HEK293 (cell line): ENCODE measurements at regions not wholly inside any gene's neighbourhood (a gene's known extent, or its start where the extent isn't known, plus 50 kb on each side); places are given as distances from the start of the nearest gene placed in this dataset.

ENCODE experiments used
- CTCF ChIA-PET: fragments of 350-600 bp; formaldehyde crosslinking; extraction: SDS; loops from one replicate; lab custom pipeline; 2021; ENCODE audit warnings: antibody characterized with exemption; lab: Yijun Ruan, JAX
- POLR2A ChIA-PET: fragments of 300-600 bp; formaldehyde crosslinking; extraction: SDS; loops from one replicate; lab custom pipeline; 2020; ENCODE audit warnings: antibody characterized with exemption, inconsistent platforms; lab: Yijun Ruan, JAX
- H3K27ac ChIP-seq: fragments of 200-500 bp; sonication (Bioruptor generic); 2 replicates; pipeline ENCODE4 v1.5.1; 2014; ENCODE audit warnings: low read depth, low read length, control low read depth, inconsistent platforms; ENCODE audit errors: extremely low read depth
- H3K36me3 ChIP-seq, 2 experiments: fragments of 200-500 bp in 1 of 2; sonication (Bioruptor generic) in 1 of 2; 1 replicate in 1 of 2; 2 replicates in 1 of 2; pipeline ENCODE4 v1.5.1; 2014 to 2017; ENCODE audit warnings: inconsistent platforms in 2 of 2, low read length in 2 of 2; ENCODE audit not compliant: control insufficient read depth in 2 of 2, insufficient read depth in 1 of 2
- H3K4me1 ChIP-seq: fragments of 200-500 bp; sonication (Bioruptor generic); 2 replicates; pipeline ENCODE4 v1.5.1; 2014; ENCODE audit warnings: mild to moderate bottlenecking, low read length, inconsistent platforms; ENCODE audit not compliant: control insufficient read depth, insufficient read depth
- H3K4me3 ChIP-seq: 2 replicates; pipeline ENCODE4 v1.5.1; 2011; ENCODE audit warnings: low read depth, mild to moderate bottlenecking, control low read depth, low read length, moderate library complexity
- H3K9me3 ChIP-seq: fragments of 200-500 bp; sonication (Bioruptor generic); 2 replicates; pipeline ENCODE4 v1.5.1; 2014; ENCODE audit warnings: low read depth, low read length, inconsistent platforms; ENCODE audit not compliant: control insufficient read depth, insufficient read depth
- BCL11B ChIP-seq: fragments of 450-650 bp; formaldehyde crosslinking; IDR thresholded peaks from 2 replicates; pipeline ENCODE4 v1.5.1; 2016; ENCODE audit warnings: low read depth, missing biosample characterization, missing genetic modification characterization
- HOXD13 ChIP-seq: sonication (generic); formaldehyde crosslinking; IDR thresholded peaks from 2 replicates; pipeline ENCODE4 v1.8.0; 2022; ENCODE audit warnings: missing genetic modification reagents, borderline replicate concordance
- MZF1 ChIP-seq: fragments of 450-650 bp; formaldehyde crosslinking; IDR thresholded peaks from 2 replicates; pipeline ENCODE4 v1.5.1; 2017; ENCODE audit warnings: missing biosample characterization, missing genetic modification characterization, borderline replicate concordance
- ZBTB1 ChIP-seq: fragments of 450-650 bp; formaldehyde crosslinking; IDR thresholded peaks from 2 replicates; pipeline ENCODE4 v1.5.1; 2016; ENCODE audit warnings: missing biosample characterization, missing genetic modification characterization
- ZBTB8A ChIP-seq: fragments of 450-650 bp; formaldehyde crosslinking; IDR thresholded peaks from 2 replicates; pipeline ENCODE4 v1.5.1; 2016; ENCODE audit warnings: missing biosample characterization, missing genetic modification characterization
- ZFP69B ChIP-seq: fragments of 450-650 bp; formaldehyde crosslinking; IDR thresholded peaks from 2 replicates; pipeline ENCODE4 v1.5.1; 2016; ENCODE audit warnings: missing biosample characterization, missing genetic modification characterization
- ZNF10 ChIP-seq: fragments of 450-650 bp; formaldehyde crosslinking; IDR thresholded peaks from 2 replicates; pipeline ENCODE4 v1.5.1; 2017; ENCODE audit warnings: missing biosample characterization, missing genetic modification characterization
- ZNF114 ChIP-seq: fragments of 450-650 bp; formaldehyde crosslinking; IDR thresholded peaks from 2 replicates; pipeline ENCODE4 v1.5.0; 2017; ENCODE audit warnings: missing biosample characterization, missing genetic modification characterization
- ZNF121 ChIP-seq: fragments of 450-650 bp; formaldehyde crosslinking; IDR thresholded peaks from 2 replicates; pipeline ENCODE4 v1.5.1; 2016; ENCODE audit warnings: missing biosample characterization, missing genetic modification characterization
- ZNF184 ChIP-seq: fragments of 450-650 bp; IDR thresholded peaks from 2 replicates; pipeline ENCODE4 v1.5.1; 2018; ENCODE audit warnings: missing biosample characterization, mild to moderate bottlenecking, missing genetic modification characterization
- ZNF223 ChIP-seq: fragments of 450-650 bp; formaldehyde crosslinking; IDR thresholded peaks from 2 replicates; pipeline ENCODE4 v1.5.1; 2016; ENCODE audit warnings: missing biosample characterization, missing genetic modification characterization
- ZNF274 ChIP-seq, 2 experiments: fragments of 200-500 bp in 1 of 2; fragments of 450-650 bp in 1 of 2; sonication (Bioruptor generic) in 1 of 2; formaldehyde crosslinking in 1 of 2; IDR thresholded peaks; 2 replicates each; pipeline versions ENCODE4 v1.5.1 to v1.6.1; 2014 to 2016; ENCODE audit warnings: borderline replicate concordance in 1 of 2, inconsistent platforms in 1 of 2, low read length in 1 of 2, missing biosample characterization in 1 of 2, missing genetic modification characterization in 1 of 2
- ZNF311 ChIP-seq: fragments of 450-650 bp; formaldehyde crosslinking; IDR thresholded peaks from 2 replicates; pipeline ENCODE4 v1.5.1; 2017; ENCODE audit warnings: missing biosample characterization, missing genetic modification characterization, borderline replicate concordance
- ZNF623 ChIP-seq: fragments of 450-650 bp; formaldehyde crosslinking; IDR thresholded peaks from 2 replicates; pipeline ENCODE4 v1.5.1; 2016; ENCODE audit warnings: missing biosample characterization, missing genetic modification characterization
- ZNF677 ChIP-seq: fragments of 450-650 bp; IDR thresholded peaks from 2 replicates; pipeline ENCODE4 v1.5.0; 2018; ENCODE audit warnings: missing biosample characterization, mild to moderate bottlenecking, missing genetic modification characterization, moderate library complexity
- ZNF791 ChIP-seq: fragments of 450-650 bp; formaldehyde crosslinking; IDR thresholded peaks from 2 replicates; pipeline ENCODE4 v1.5.1; 2016; ENCODE audit warnings: missing biosample characterization, missing genetic modification characterization
- ZSCAN30 ChIP-seq: fragments of 450-650 bp; IDR thresholded peaks from 2 replicates; pipeline ENCODE4 v1.5.1; 2018; ENCODE audit warnings: missing biosample characterization, mild to moderate bottlenecking, missing genetic modification characterization, moderate library complexity
- TF ChIP-seq, protein P1 (sequence below): fragments of 450-650 bp; formaldehyde crosslinking; IDR thresholded peaks from 2 replicates; pipeline ENCODE4 v1.5.1; 2016; ENCODE audit warnings: missing biosample characterization, missing genetic modification characterization
- TF ChIP-seq, protein P2 (sequence below): fragments of 450-650 bp; formaldehyde crosslinking; IDR thresholded peaks from 2 replicates; pipeline ENCODE4 v1.5.1; 2017; ENCODE audit warnings: missing biosample characterization, missing genetic modification characterization
- TF ChIP-seq, protein P3 (sequence below): fragments of 450-650 bp; formaldehyde crosslinking; IDR thresholded peaks from 2 replicates; pipeline ENCODE4 v1.5.1; 2016; ENCODE audit warnings: missing biosample characterization, missing genetic modification characterization

DNA sequence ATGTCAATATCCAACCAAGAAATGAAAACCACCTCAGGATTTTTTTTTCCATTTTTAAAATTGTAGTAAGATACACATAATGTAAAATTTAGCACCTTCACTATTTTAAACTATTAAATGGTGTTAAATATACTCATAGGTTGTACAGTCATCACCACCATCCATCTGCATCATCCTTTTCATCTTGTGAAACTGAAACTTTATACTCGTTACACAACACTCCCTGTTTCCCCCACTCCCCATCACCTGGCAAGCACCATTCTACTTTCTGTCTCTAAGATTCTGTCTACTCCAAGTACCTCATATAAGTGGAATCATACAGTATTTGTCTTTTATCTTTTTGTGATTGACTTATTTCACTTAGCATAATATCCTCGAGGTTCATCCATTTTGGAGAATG is 335.2 kb upstream of the NPSR1 start:
- TF ChIP-seq ZNF10 (no peak), ZNF274 (IDR thresholded peaks at IDR 0.05; ENCODE audit: low read length) (no peak), ZNF274 (tag by site-specific recombination; IDR thresholded peaks at IDR 0.05; ENCODE audit: borderline replicate concordance) (no peak), ZFP69B (tag by site-specific recombination) (no peak), ZNF677 (tag by site-specific recombination) (no peak), BCL11B (no peak), ZNF184 (no peak), HOXD13 (CRISPR knock-in tag) (no peak), ZNF791 (tag by site-specific recombination) (no peak), ZBTB1 (tag by site-specific recombination) (no peak), ZNF223 (no peak), ZNF121 (tag by site-specific recombination) (no peak)
- TF ChIP-seq, protein P1, sequence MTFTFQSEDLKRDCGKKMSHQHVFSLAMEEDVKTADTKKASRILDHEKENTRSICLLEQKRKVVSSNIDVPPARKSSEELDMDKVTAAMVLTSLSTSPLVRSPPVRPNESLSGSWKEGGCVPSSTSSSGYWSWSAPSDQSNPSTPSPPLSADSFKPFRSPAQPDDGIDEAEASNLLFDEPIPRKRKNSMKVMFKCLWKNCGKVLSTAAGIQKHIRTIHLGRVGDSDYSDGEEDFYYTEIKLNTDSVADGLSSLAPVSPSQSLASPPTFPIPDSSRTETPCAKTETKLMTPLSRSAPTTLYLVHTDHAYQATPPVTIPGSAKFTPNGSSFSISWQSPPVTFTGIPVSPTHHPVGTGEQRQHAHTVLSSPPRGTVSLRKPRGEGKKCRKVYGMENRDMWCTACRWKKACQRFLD (tag by site-specific recombination): no peak
- TF ChIP-seq, protein P2, sequence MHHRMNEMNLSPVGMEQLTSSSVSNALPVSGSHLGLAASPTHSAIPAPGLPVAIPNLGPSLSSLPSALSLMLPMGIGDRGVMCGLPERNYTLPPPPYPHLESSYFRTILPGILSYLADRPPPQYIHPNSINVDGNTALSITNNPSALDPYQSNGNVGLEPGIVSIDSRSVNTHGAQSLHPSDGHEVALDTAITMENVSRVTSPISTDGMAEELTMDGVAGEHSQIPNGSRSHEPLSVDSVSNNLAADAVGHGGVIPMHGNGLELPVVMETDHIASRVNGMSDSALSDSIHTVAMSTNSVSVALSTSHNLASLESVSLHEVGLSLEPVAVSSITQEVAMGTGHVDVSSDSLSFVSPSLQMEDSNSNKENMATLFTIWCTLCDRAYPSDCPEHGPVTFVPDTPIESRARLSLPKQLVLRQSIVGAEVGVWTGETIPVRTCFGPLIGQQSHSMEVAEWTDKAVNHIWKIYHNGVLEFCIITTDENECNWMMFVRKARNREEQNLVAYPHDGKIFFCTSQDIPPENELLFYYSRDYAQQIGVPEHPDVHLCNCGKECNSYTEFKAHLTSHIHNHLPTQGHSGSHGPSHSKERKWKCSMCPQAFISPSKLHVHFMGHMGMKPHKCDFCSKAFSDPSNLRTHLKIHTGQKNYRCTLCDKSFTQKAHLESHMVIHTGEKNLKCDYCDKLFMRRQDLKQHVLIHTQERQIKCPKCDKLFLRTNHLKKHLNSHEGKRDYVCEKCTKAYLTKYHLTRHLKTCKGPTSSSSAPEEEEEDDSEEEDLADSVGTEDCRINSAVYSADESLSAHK (tag by site-specific recombination): no peak
- H3K27ac ChIP-seq: no peak overlapping the region
- no peaks in the 10 kb centered on the region; the same call in 1 of the 2 replicates for H3K4me1 ChIP-seq
- POLR2A ChIA-PET: no interaction called here
- H3K4me3 ChIP-seq: no peak overlapping the region
- H3K36me3 ChIP-seq: no peaks in the 10 kb centered on the region
- H3K9me3 ChIP-seq: no peaks in the 10 kb centered on the region
- CTCF ChIA-PET: interaction anchor here (0.5 to 1.5 kb wide), 2 partner anchors 106 to 438 kb away, joined by 3 read pairs; no protein-coding TSS in a partner anchor

DNA sequence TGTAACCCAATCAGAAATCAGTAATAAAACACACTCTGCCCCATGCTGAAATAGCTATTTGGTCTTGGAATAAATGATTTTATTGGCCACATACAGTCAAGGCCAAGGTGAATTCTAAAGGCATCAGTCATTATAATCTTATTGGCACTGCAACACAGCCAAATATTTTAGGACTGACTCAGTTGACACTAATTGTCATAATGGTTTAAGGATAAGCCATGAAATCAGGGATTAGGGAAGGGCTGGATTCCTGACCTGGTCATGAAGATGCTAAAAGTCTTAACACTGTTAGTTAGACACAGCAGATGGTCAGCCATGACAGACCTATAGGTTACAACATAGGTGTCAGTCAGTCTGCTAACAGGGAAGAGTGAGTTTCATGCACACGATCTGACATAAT is 330.3 kb upstream of the NPSR1 start:
- POLR2A ChIA-PET: no interaction called here
- no peaks in the 10 kb centered on the region for H3K9me3 ChIP-seq
- CTCF ChIA-PET: no interaction called here
- no peak overlapping the region for H3K27ac ChIP-seq
- no peak for TF ChIP-seq ZBTB8A (tag by site-specific recombination)
- no peak for TF ChIP-seq ZNF623
- TF ChIP-seq ZSCAN30: no peak
- TF ChIP-seq MZF1 (tag by site-specific recombination): no peak
- TF ChIP-seq, protein P3, sequence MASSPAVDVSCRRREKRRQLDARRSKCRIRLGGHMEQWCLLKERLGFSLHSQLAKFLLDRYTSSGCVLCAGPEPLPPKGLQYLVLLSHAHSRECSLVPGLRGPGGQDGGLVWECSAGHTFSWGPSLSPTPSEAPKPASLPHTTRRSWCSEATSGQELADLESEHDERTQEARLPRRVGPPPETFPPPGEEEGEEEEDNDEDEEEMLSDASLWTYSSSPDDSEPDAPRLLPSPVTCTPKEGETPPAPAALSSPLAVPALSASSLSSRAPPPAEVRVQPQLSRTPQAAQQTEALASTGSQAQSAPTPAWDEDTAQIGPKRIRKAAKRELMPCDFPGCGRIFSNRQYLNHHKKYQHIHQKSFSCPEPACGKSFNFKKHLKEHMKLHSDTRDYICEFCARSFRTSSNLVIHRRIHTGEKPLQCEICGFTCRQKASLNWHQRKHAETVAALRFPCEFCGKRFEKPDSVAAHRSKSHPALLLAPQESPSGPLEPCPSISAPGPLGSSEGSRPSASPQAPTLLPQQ (tag by site-specific recombination): no peak
- no peak for TF ChIP-seq ZNF311 (tag by site-specific recombination)
- TF ChIP-seq ZNF114 (tag by site-specific recombination): no peak
- TF ChIP-seq, all 188 proteins: peak for 0
- no peaks in the 10 kb centered on the region for H3K36me3 ChIP-seq
- no peaks in the 10 kb centered on the region for H3K4me1 ChIP-seq
- no peak overlapping the region for H3K4me3 ChIP-seq
